SK-N-MC (cell line): ENCODE measurements at regions not wholly inside any gene's neighbourhood (a gene's known extent, or its start where the extent isn't known, plus 50 kb on each side); places are given as distances from the start of the nearest gene placed in this dataset.
"Not testable (repeated sequence)": the region's sequence is repeated elsewhere in the genome, so short reads cannot be mapped to it uniquely, and the experiment has no call there.

Source experiments
- DNase-seq: peaks from one replicate; pipeline ENCODE4 v3.0.0-alpha.2; 2011; ENCODE audit warnings: low read depth, low spot score
- H3K27ac ChIP-seq: fragments of 200-600 bp; sonication (generic); 2 replicates; pipeline ENCODE4 v1.5.1; 2016; ENCODE audit warnings: mixed run types
- H3K36me3 ChIP-seq: fragments of 200-600 bp; sonication (generic); 2 replicates; pipeline ENCODE4 v1.6.1; 2017; ENCODE audit warnings: antibody characterized with exemption, low read length, mixed read lengths; ENCODE audit not compliant: insufficient read depth
- H3K4me3 ChIP-seq: fragments of 200-600 bp; sonication (generic); 2 replicates; pipeline ENCODE4 v1.5.1; 2016
- H3K9ac ChIP-seq: fragments of 200-600 bp; sonication (generic); 2 replicates; pipeline ENCODE4 v1.8.0; 2017; ENCODE audit warnings: mixed run types, mixed read lengths; ENCODE audit not compliant: insufficient read length
- H3K9me3 ChIP-seq: fragments of 200-600 bp; sonication (generic); 2 replicates; pipeline ENCODE4 v1.6.1; 2017; ENCODE audit warnings: low read depth, mild to moderate bottlenecking, antibody characterized with exemption, low read length, moderate library complexity, mixed read lengths
- EZH2 ChIP-seq: fragments of 200-600 bp; sonication (generic); IDR thresholded peaks from one replicate; pipeline ENCODE4 v1.6.1; 2017; ENCODE audit warnings: antibody characterized with exemption
- FOXP2 ChIP-seq: optimal IDR thresholded peaks from 2 replicates; pipeline ENCODE3; 2011; ENCODE audit warnings: mild to moderate bottlenecking, moderate library complexity; ENCODE audit not compliant: insufficient read depth; ENCODE audit errors: extremely low read length, control extremely low read depth
- POLR2AphosphoS5 ChIP-seq: IDR thresholded peaks from 2 replicates; pipeline ENCODE4 v1.6.1; 2012; ENCODE audit warnings: mild to moderate bottlenecking, low read depth, low read length, borderline replicate concordance

DNA sequence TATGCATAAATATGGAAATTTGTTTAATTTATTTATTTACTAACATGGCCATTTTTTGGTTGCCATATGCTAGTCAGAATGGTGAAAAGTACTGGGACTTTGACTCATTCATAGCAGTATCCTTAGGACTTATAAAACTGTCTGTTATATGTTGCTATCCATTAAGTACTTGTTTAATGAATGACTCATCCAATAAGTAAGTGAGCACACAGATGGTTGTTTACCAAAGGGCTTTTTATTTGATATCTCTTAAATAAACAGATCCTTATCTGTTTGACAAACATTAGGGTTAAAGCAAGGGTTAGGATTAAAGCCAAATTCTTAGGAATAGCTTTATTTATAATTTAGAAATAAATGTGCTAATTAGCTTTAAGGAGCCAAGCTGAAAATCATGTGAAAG, 183.4 kb downstream of the FBXO4 start:
- Histone ChIP-seq H3K36me3 (no peaks in the 10 kb centered on the region), H3K9ac (no peak overlapping the region), H3K4me3 (no peak overlapping the region), H3K9me3 (no peaks in the 10 kb centered on the region), H3K27ac (no peak overlapping the region)
- no peak for DNase-seq
- TF ChIP-seq POLR2AphosphoS5 = no peak
- no peak for TF ChIP-seq EZH2
- no peak for TF ChIP-seq FOXP2

DNA sequence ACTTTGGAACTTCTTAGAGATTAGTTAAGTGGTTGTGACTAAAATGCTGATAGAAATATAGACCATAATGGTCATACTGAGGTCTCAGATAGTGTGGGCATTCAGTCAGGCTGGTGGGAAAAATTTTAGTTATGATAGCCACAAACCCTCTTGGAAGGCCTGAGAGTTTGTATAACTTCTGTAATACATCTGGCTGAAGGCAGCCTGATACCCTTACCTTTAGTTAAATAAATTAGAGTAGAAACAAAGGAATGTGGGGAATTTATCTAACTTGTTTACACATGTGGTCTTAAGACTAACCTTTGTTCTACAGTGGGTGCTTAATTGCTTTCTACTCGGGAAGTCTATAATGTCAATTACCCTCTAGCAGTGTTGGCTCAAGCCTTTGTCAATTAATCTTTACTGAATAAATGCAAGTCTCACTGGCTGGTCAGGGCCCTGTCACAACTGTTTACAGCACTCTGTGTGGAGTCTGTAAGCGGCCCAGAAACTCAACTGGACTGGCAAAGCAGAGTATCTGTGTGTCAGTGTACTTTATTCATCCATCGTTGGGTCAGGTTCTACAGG, 184.0 kb downstream of the FBXO4 start:
- DNase-seq = no peak

GRCh38 chr5:42115721-42116120, 190.6 kb downstream of the FBXO4 start:
- H3K9ac ChIP-seq, DNase-seq, H3K4me3 ChIP-seq, H3K9me3 ChIP-seq, H3K36me3 ChIP-seq, H3K27ac ChIP-seq: not testable (repeated sequence)

More for the DNA sequence above, 184.0 kb downstream of the FBXO4 start:
- H3K9me3 ChIP-seq = no peaks in the 10 kb centered on the region
- H3K36me3 ChIP-seq = no peaks in the 10 kb centered on the region
- H3K9ac ChIP-seq = no peak overlapping the region
- no peak overlapping the region for H3K27ac ChIP-seq
- no peak overlapping the region for H3K4me3 ChIP-seq
- TF ChIP-seq FOXP2 = no peak
- no peak for TF ChIP-seq EZH2
- TF ChIP-seq POLR2AphosphoS5 = no peak

GRCh38 chr5:42120070-42120469, 195.0 kb downstream of the FBXO4 start:
- no peaks in the 10 kb centered on the region for H3K36me3 ChIP-seq
- H3K9me3 ChIP-seq = no peaks in the 10 kb centered on the region
- no peak overlapping the region for H3K27ac ChIP-seq
- no peak overlapping the region for H3K4me3 ChIP-seq
- TF ChIP-seq FOXP2 (no peak), POLR2AphosphoS5 (no peak), EZH2 (no peak)
- no peak overlapping the region for H3K9ac ChIP-seq
- no peak for DNase-seq

DNA sequence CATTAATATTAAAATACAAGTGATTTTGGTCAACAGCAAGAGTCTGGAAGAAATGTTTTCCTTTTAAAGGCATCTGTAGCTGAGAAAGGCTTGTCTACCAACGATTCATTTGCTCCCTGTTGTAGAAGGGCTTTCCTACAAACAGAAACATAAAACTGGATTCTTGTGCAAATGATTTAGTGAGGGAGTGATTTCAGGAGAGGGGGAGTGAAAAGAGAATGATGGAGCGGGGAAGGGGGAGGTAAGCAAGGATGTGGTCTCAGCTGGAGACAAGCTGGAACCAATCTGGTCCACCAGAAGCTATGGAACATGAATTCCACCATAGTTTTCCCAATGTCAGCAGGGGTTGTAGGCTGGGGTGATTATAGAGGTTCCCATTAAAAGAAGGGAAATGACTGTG, 196.3 kb downstream of the FBXO4 start:
- no peaks in the 10 kb centered on the region for H3K36me3 ChIP-seq
- no peaks in the 10 kb centered on the region for H3K9me3 ChIP-seq
- no peak for DNase-seq
- H3K4me3 ChIP-seq = no peak overlapping the region
- TF ChIP-seq EZH2 (no peak), POLR2AphosphoS5 (no peak), FOXP2 (no peak)
- no peak overlapping the region for H3K27ac ChIP-seq
- no peak overlapping the region for H3K9ac ChIP-seq

DNA sequence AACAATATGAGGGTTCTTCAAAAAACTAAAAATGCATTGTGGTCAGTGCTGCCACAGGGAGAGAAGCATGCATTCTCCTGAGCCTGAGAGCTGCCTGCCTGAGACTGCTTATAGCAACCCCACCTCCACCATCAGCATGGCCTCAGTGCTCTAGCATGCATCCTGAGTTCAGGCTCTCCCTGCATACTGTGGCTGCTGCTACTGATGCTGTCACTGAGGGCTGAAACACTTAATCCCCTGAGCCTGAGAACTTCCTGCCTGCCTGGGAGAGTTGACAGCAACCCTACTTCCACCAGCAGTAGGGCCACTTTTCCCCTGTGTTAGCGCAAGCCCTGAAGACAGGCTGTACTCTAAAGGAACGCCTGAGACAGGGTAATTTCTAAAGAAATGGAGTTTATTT, 206.0 kb downstream of the FBXO4 start:
- Histone ChIP-seq H3K9me3 (no peaks in the 10 kb centered on the region), H3K36me3 (no peaks in the 10 kb centered on the region), H3K4me3 (no peak overlapping the region), H3K27ac (no peak overlapping the region), H3K9ac (no peak overlapping the region)
- TF ChIP-seq FOXP2 (no peak), EZH2 (no peak), POLR2AphosphoS5 (no peak)
- DNase-seq = no peak

DNA sequence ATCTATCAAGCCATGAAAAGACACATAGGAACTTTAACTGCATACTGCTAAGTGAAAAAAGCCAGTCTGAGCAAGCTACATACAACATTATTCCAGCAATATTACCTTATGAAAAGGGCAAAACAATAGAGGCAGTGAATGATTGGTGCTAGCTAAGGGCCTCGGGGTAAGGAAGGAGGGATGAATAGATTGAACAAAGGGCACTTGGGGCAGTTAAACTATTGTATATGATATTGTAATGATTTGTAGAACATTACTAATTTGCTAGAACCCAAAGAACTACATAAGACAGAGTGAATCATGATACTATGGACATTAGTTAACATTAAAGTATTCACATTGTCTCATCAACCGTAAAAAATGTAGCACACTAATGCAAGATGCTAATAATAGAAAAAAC, 218.3 kb downstream of the FBXO4 start:
- Histone ChIP-seq H3K9ac (no peak overlapping the region), H3K9me3 (no peaks in the 10 kb centered on the region), H3K27ac (no peak overlapping the region), H3K4me3 (no peak overlapping the region), H3K36me3 (no peaks in the 10 kb centered on the region)
- TF ChIP-seq EZH2 = no peak
- TF ChIP-seq FOXP2 = no peak
- TF ChIP-seq POLR2AphosphoS5 = no peak
- no peak for DNase-seq

GRCh38 chr5:42148813-42149212, 223.7 kb downstream of the FBXO4 start:
- Histone ChIP-seq H3K9ac (no peak overlapping the region), H3K27ac (no peak overlapping the region), H3K4me3 (no peak overlapping the region), H3K9me3 (0 out of 2 replicates have a peak, but pooled peaks cover 4% of the 10 kb centered on the region), H3K36me3 (no peaks in the 10 kb centered on the region)
- TF ChIP-seq EZH2 (no peak), POLR2AphosphoS5 (no peak)
- DNase-seq = no peak

- DNase-seq = no peak
- Histone ChIP-seq H3K27ac (no peak overlapping the region), H3K9me3 (no peaks in the 10 kb centered on the region), H3K36me3 (no peaks in the 10 kb centered on the region), H3K4me3 (no peak overlapping the region), H3K9ac (no peak overlapping the region)
- TF ChIP-seq FOXP2 = no peak
- TF ChIP-seq POLR2AphosphoS5 = no peak
These were observed 232.1 kb downstream of the FBXO4 start for GRCh38 chr5:42157215-42157614.

DNA sequence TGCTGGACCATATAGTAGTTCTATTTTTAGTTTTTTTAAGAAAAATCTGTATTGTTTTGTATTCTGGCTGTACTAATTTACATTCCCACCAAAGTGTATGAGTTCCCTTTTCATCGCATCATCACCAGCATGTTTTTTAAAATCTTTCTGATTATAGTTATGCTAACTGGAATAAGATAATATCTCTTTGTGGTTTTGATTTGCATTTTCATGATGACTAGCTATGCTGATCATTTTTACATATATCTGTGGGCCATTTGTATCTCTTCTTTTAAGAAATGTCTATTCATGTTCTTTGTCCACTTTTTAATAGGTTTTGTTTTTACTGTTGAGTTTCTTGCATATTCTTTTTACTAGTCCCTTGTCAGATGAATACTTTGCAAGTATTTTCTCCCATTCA, 238.0 kb downstream of the FBXO4 start:
- DNase-seq = no peak
- no peak overlapping the region for H3K27ac ChIP-seq
- no peaks in the 10 kb centered on the region for H3K9me3 ChIP-seq
- TF ChIP-seq FOXP2 (no peak), EZH2 (no peak), POLR2AphosphoS5 (no peak)
- no peak overlapping the region for H3K9ac ChIP-seq
- H3K4me3 ChIP-seq = no peak overlapping the region
- H3K36me3 ChIP-seq = no peaks in the 10 kb centered on the region
